ENCODE measurements at regions not wholly inside any gene's neighbourhood (a gene's known extent, or its start where the extent isn't known, plus 50 kb on each side); places are given as distances from the start of the nearest gene placed in this dataset.
"Not testable (repeated sequence)": the region's sequence is repeated elsewhere in the genome, so short reads cannot be mapped to it uniquely, and the experiment has no call there.

DNA sequence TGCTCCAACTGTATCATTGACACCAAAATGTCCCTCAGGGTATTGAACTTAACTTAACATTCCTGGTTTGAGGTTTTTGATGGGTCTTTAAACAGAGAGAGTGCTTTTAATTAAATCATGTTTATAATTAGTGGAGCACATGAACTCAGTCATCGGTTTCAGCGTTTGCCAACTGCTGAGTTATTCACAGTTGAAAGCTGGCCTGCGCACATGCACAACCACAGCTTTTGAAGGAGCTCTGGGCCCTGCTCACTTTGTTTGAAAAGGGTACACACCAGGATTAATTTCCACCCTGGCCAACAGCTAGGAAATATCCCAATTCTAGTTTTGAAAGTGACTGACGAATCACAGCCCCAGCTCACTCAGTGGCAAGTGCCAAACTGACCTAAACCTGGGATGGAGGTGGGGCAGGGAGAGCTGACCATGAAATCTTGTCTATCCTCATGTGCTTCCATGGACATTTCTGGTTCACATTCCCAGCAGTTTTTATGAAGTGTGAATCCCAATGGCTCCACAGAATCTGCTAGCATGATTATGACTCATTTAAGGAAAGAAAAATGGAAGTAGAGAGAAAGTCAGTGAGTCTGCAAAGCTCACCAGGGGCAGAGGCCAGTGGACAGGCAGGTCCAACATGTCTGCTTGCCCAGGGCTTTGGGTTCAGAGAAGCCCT lies 247.8 kb downstream of the FNDC1 start:
- no peak overlapping the region for H3K4me3 ChIP-seq (ENCODE audit: low read depth, low read length)
- no peaks in the 10 kb centered on the region for H3K27me3 ChIP-seq (ENCODE audit: control insufficient read depth, insufficient read depth, low read length)

DNA sequence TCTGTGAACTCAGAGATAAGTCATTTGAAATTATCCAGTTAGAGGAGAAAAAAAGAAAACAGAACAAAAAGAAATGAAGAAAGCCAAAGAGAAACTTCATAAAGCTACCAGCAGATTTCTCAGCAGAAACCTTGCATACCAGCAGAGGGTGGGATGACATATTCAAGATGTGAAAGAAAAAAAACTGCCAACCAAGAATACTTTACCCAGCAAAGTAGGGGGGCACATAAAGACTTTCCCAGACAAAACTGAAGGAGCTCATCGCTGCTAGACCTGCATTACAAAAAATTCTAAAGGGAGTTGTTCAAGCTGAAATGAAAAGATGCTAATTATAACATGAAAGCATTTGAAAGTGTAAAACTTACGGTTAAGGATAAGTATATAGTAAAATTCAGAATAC lies 246.3 kb downstream of the FNDC1 start:
- no peak overlapping the region for H3K4me3 ChIP-seq (ENCODE audit: low read depth, low read length)
- DNase-seq (ENCODE audit: low read depth), result no peak
- no peaks in the 10 kb centered on the region for H3K27me3 ChIP-seq (ENCODE audit: control insufficient read depth, insufficient read depth, low read length)
- no peaks in the 10 kb centered on the region for H3K36me3 ChIP-seq (ENCODE audit: control insufficient read depth, insufficient read depth, low read length)
- TF ChIP-seq, protein P1, sequence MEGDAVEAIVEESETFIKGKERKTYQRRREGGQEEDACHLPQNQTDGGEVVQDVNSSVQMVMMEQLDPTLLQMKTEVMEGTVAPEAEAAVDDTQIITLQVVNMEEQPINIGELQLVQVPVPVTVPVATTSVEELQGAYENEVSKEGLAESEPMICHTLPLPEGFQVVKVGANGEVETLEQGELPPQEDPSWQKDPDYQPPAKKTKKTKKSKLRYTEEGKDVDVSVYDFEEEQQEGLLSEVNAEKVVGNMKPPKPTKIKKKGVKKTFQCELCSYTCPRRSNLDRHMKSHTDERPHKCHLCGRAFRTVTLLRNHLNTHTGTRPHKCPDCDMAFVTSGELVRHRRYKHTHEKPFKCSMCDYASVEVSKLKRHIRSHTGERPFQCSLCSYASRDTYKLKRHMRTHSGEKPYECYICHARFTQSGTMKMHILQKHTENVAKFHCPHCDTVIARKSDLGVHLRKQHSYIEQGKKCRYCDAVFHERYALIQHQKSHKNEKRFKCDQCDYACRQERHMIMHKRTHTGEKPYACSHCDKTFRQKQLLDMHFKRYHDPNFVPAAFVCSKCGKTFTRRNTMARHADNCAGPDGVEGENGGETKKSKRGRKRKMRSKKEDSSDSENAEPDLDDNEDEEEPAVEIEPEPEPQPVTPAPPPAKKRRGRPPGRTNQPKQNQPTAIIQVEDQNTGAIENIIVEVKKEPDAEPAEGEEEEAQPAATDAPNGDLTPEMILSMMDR (IDR thresholded peaks at IDR 0.05; ENCODE audit: insufficient read depth, low read length, poor library complexity, severe bottlenecking), result no peak

More for the DNA sequence above, 247.8 kb downstream of the FNDC1 start:
- no peak for DNase-seq (ENCODE audit: low read depth)
- TF ChIP-seq, protein P1 (IDR thresholded peaks at IDR 0.05; ENCODE audit: insufficient read depth, low read length, poor library complexity, severe bottlenecking), result no peak
- H3K36me3 ChIP-seq (ENCODE audit: control insufficient read depth, insufficient read depth, low read length), result no peaks in the 10 kb centered on the region

DNA sequence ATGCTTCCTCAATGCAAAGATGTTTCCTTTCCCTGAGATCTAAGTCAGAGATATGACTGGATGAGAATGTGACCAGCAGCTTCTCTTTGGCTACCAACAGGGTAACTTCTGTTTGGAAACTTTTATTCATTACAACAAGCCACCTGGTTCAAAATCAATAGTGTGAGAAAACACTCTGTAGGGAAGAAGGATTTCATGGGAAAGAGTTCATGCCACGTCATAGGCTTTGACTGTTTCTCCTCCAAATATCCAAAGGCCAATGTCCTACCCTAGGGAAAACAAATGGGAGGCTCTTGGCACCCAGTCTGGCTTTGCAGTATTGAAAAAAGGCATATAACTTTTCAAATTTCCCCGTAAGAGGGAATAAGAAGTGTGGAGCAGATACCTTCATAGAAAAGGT lies 245.5 kb downstream of the FNDC1 start:
- Histone ChIP-seq H3K36me3 (ENCODE audit: control insufficient read depth, insufficient read depth, low read length) (no peaks in the 10 kb centered on the region), H3K4me3 (ENCODE audit: low read depth, low read length) (no peak overlapping the region), H3K27me3 (ENCODE audit: control insufficient read depth, insufficient read depth, low read length) (no peaks in the 10 kb centered on the region)
- TF ChIP-seq, protein P1 (IDR thresholded peaks at IDR 0.05; ENCODE audit: insufficient read depth, low read length, poor library complexity, severe bottlenecking), result no peak
- DNase-seq (ENCODE audit: low read depth), result no peak

DNA sequence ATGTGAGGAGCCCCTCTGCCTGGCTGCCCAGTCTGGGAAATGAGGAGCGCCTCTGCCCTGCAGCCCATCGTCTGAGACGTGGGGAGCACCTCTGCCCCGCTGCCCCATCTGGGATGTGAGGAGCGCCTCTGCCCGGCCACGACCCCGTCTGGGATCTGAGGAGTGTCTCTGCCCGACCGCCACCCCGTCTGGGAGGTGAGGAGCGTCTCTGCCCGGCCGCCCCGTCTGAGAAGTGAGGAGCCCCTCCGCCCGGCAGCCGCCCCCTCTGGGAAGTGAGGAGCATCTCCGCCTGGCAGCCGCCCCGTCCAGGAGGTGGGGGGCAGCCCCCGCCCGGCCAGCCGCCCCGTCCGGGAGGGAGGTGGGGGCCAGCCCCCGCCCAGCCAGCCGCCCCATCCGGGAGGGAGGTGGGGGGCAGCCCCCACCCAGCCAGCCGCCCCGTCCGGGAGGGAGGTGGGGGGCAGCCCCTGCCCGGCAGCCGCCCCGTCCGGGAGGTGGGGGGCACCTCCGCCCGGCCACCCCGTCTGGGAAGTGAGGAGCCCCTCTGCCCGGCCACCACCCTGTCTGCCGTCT lies 238.1 kb downstream of the FNDC1 start:
- DNase-seq (ENCODE audit: low read depth); H3K4me3 ChIP-seq (ENCODE audit: low read depth, low read length); H3K27me3 ChIP-seq (ENCODE audit: control insufficient read depth, insufficient read depth, low read length); H3K36me3 ChIP-seq (ENCODE audit: control insufficient read depth, insufficient read depth, low read length): not testable (repeated sequence)

DNA sequence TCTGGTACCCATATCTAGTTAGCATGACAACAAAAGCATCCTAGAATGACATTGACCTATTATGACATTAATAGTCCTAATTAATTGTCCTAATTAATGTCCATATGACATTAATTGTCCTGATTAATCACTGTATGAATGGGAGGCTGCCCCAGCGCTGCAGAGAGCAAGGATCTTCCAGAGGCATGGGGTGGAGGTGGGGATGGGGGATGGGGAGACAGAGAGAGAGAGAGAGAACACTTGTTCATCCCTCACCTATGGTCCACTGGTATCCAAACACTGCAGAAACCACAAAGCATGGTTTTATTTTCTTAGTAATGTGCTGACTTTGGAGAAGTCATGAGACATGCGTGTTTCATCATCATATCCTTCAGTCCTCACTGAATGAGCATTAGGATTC lies 235.1 kb downstream of the FNDC1 start:
- H3K4me3 ChIP-seq (ENCODE audit: low read depth, low read length), result no peak overlapping the region
- peak; percentile 1 for DNase-seq (ENCODE audit: low read depth)
- TF ChIP-seq, protein P1 (IDR thresholded peaks at IDR 0.05; ENCODE audit: insufficient read depth, low read length, poor library complexity, severe bottlenecking), result no peak
- no peaks in the 10 kb centered on the region for H3K27me3 ChIP-seq (ENCODE audit: control insufficient read depth, insufficient read depth, low read length)
- no peaks in the 10 kb centered on the region for H3K36me3 ChIP-seq (ENCODE audit: control insufficient read depth, insufficient read depth, low read length)

DNA sequence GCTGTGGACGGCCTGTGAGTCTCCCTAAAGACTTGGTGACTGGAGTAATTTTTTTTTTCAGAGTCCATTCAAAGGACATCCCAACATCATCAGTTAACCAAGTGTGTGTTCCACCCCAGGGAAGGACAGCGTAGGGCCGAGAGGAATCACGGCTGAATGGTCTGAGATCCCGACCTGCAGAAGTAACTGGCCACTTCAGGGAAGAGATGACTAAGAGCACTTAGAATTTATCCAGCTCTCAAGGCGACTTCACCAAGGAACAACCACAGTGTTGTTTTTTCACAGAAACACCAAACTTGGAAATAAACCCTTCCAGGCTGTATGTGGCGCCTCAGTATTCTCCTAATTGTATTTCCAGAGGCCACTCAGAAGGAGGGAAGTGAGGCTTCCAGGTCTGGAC lies 231.6 kb downstream of the FNDC1 start:
- peak; percentile 9 for DNase-seq (ENCODE audit: low read depth)
- no peak overlapping the region for H3K4me3 ChIP-seq (ENCODE audit: low read depth, low read length)
- H3K27me3 ChIP-seq (ENCODE audit: control insufficient read depth, insufficient read depth, low read length), result no peaks in the 10 kb centered on the region
- TF ChIP-seq, protein P1 (IDR thresholded peaks at IDR 0.05; ENCODE audit: insufficient read depth, low read length, poor library complexity, severe bottlenecking), result no peak
- no peaks in the 10 kb centered on the region for H3K36me3 ChIP-seq (ENCODE audit: control insufficient read depth, insufficient read depth, low read length)

Data from kidney epithelial cell (primary cell).